Adrenal gland (tissue), 9 donors: ENCODE measurements at regions not wholly inside any gene's neighbourhood (a gene's known extent, or its start where the extent isn't known, plus 50 kb on each side); places are given as distances from the start of the nearest gene placed in this dataset.

Experiments
- DNase-seq, 7 donors: peaks; one replicate each; pipeline ENCODE4 v3.0.0-alpha.2; 2019 to 2020
- H3K27ac ChIP-seq, 5 donors: fragments of 200-600 bp; sonication (generic) in 4 of 5; 1 replicate in 3 of 5; 2 replicates in 2 of 5; pipeline versions ENCODE4 v1.5.1 to v1.8.0; 2016 to 2020; ENCODE audit warnings: mild to moderate bottlenecking in 1 of 5
- H3K27me3 ChIP-seq: fragments of 200-600 bp; 2 replicates; pipeline ENCODE4 v1.8.0; 2021
- H3K36me3 ChIP-seq, 2 donors: fragments of 200-600 bp; replicated peaks in 1 of 2; 1 replicate in 1 of 2; 2 replicates in 1 of 2; pipeline versions ENCODE4 v1.5.1 to v1.8.0; 2018 to 2022
- H3K4me1 ChIP-seq, 2 donors: fragments of 200-600 bp; replicated peaks in 1 of 2; 1 replicate in 1 of 2; 2 replicates in 1 of 2; pipeline versions ENCODE4 v1.5.1 to v1.8.0; 2018 to 2021
- H3K4me3 ChIP-seq, 4 donors: fragments of 200-600 bp; sonication (generic) in 3 of 4; one replicate each; pipeline ENCODE4 v1.5.1; 2016 to 2018
- H3K9me3 ChIP-seq, 3 donors: fragments of 200-600 bp; sonication (generic) in 1 of 3; replicated peaks in 1 of 3; 1 replicate in 2 of 3; 2 replicates in 1 of 3; pipeline versions ENCODE4 v1.5.1 to v1.8.0; 2016 to 2021
- POLR2A ChIP-seq, 2 donors: fragments of 450-650 bp; IDR thresholded peaks; one replicate each; pipeline ENCODE4 v1.6.1; 2017; ENCODE audit warnings: antibody characterized with exemption in 2 of 2, mild to moderate bottlenecking in 2 of 2, moderate library complexity in 1 of 2
- WGBS, 4 donors: extraction: QIAGEN DNeasy Blood & Tissue Kit in 2 of 4; methylation state at CpG; one replicate each; pipeline versions ENCODE4 v1.1.5 to v1.1.7; 2013 to 2017; 5-methylcytosine and 5-hydroxymethylcytosine counted together
- intact Hi-C, 2 donors: fragments of 100-400 bp; cut with DNase I; formaldehyde crosslinking; loops; one replicate each; pipeline versions ENCODE4 v1.14.1 to v1.15.0; 2022 to 2023
- TF ChIP-seq, protein P1 (sequence below), 6 experiments: fragments of 450-650 bp in 4 of 6; fragments of 200-600 bp in 2 of 6; sonication (generic) in 1 of 6; IDR thresholded peaks; 1 replicate in 5 of 6; 2 replicates in 1 of 6; pipeline versions ENCODE4 v1.5.1 to v1.8.0; 2016 to 2021; ENCODE audit warnings: antibody characterized with exemption in 6 of 6, mild to moderate bottlenecking in 2 of 6, moderate library complexity in 1 of 6
- donor health status: healthy with polysubstance abuse.
- donor health status: Bipolar disorder and iron deficiency.
- donor health status: DM: yes; HTN: yes; CAD: no.
- donor health status: DM: no; HTN: no; CAD: no.
- donor health status: DM: no; HTN: no; CAD: no.

DNA sequence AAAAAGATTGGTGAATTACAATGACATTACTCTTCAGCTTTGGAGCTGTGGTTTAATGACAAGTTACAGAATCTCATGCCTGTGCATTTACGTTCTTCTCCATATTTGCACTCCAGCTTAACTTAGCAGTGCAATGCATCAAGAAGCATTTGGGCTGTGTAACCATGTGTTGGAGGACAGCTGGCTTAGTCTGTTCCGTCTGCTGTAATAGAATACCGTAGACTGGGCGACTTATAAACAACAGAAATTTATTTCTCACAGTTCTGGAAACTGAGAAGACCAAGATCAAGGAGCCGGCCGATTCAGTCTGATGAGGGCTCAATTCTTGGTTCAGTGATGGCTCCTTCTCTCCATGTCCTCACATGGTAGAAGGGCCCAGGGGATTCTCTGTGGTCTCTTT, 943.5 kb downstream of the BCL11B start:
- no peaks in the 10 kb centered on the region for H3K4me1 ChIP-seq
- no peaks in the 10 kb centered on the region for H3K27me3 ChIP-seq
- DNase-seq = no peak
- no peak overlapping the region for H3K27ac ChIP-seq
- TF ChIP-seq POLR2A (IDR thresholded peaks at IDR 0.05) = no peak
- TF ChIP-seq, protein P1, sequence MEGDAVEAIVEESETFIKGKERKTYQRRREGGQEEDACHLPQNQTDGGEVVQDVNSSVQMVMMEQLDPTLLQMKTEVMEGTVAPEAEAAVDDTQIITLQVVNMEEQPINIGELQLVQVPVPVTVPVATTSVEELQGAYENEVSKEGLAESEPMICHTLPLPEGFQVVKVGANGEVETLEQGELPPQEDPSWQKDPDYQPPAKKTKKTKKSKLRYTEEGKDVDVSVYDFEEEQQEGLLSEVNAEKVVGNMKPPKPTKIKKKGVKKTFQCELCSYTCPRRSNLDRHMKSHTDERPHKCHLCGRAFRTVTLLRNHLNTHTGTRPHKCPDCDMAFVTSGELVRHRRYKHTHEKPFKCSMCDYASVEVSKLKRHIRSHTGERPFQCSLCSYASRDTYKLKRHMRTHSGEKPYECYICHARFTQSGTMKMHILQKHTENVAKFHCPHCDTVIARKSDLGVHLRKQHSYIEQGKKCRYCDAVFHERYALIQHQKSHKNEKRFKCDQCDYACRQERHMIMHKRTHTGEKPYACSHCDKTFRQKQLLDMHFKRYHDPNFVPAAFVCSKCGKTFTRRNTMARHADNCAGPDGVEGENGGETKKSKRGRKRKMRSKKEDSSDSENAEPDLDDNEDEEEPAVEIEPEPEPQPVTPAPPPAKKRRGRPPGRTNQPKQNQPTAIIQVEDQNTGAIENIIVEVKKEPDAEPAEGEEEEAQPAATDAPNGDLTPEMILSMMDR (IDR thresholded peaks at IDR 0.05) = no peak
- WGBS, 4 donors = 77 to 90% (median 85%) methylated on average over 6 of the region's 6 CpGs
- no peaks in the 10 kb centered on the region for H3K9me3 ChIP-seq
- no peaks in the 10 kb centered on the region for H3K36me3 ChIP-seq
- intact Hi-C loops = no loop called here
- H3K4me3 ChIP-seq = no peak overlapping the region

DNA sequence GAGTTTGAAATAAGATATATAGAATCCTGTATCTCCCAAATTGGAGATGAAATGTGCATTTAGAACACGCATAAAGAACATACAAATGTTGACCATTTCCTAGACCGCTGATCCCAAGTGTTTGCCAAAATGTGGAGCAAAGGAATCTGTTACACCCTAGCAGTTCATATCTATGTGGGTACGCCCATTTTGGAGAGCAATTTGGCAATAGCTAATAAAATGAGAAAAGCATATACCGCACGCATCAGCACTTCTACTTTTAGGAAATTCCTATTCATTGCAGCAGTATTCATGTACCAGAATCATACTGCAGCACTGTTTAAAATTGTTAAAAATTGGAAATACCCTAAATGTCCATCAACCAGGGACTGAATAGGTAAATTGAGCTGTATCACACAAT, 937.8 kb downstream of the BCL11B start:
- no peak overlapping the region for H3K4me3 ChIP-seq
- no peak overlapping the region for H3K27ac ChIP-seq
- H3K4me1 ChIP-seq = no peaks in the 10 kb centered on the region
- whole genome bisulfite sequencing, 4 donors = 83 to 86% (median 85%) methylated on average over 5 of the region's 5 CpGs
- H3K27me3 ChIP-seq = no peaks in the 10 kb centered on the region
- TF ChIP-seq, protein P1 (IDR thresholded peaks at IDR 0.05) = no peak
- TF ChIP-seq POLR2A (IDR thresholded peaks at IDR 0.05) = no peak
- H3K9me3 ChIP-seq = no peaks in the 10 kb centered on the region
- H3K36me3 ChIP-seq = no peaks in the 10 kb centered on the region
- no peak for DNase-seq
- intact Hi-C loops = no loop called here

DNA sequence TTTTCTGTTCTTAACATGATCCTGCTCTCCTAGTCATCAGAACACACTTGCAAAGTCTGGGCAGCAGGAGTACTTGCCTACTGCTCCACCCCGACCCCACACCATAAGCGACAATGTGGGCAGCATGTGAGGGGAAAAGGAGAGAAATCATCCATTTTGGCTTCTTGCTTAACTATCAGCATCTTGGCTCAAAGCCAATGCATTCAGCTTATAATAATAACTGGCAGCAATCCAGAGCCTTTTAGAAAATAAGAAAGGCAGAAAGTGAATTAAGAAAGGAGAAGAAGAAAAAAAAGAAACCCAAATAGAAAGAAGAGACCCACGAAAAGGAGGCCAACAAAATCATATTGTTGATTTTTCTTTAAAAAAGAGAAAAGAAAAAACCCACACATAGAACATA, 930.8 kb downstream of the BCL11B start:
- no peak for DNase-seq
- Histone ChIP-seq H3K9me3 (no peaks in the 10 kb centered on the region), H3K27me3 (no peaks in the 10 kb centered on the region), H3K27ac (no peak overlapping the region), H3K4me3 (no peak overlapping the region), H3K36me3 (no peaks in the 10 kb centered on the region), H3K4me1 (no peaks in the 10 kb centered on the region)
- 52 to 73% (median 65%) methylated on average over 3 of the region's 3 CpGs for WGBS, 4 donors
- intact Hi-C loops = no loop called here
- TF ChIP-seq, protein P1 (IDR thresholded peaks at IDR 0.05) = no peak
- no peak for TF ChIP-seq POLR2A (IDR thresholded peaks at IDR 0.05)

DNA sequence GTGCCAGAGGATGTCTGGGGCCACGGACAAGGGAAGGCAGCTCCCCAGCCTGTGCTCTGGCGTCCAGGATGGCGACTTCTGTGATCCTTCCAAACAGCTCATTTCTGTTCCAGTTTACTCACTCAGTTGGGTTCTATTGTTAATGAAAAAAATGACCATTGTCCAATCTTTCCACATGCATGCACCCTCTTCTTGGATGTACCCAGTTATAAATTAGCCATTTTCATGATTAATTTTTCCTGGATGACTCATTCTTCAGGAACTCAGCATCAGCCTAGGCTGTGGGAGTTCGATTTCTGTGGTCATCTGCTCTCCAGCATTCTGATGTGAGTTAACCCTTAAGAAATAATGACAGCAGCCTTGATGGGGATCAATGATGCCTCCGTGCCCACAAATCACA, 926.8 kb downstream of the BCL11B start:
- intact Hi-C loops = no loop called here
- DNase-seq = no peak
- no peak for TF ChIP-seq POLR2A (IDR thresholded peaks at IDR 0.05)
- TF ChIP-seq, protein P1 (IDR thresholded peaks at IDR 0.05) = no peak
- Histone ChIP-seq H3K4me3 (no peak overlapping the region), H3K36me3 (no peaks in the 10 kb centered on the region), H3K9me3 (no peaks in the 10 kb centered on the region), H3K4me1 (no peaks in the 10 kb centered on the region), H3K27ac (no peak overlapping the region), H3K27me3 (no peaks in the 10 kb centered on the region)
- 47 to 58% (median 54%) methylated on average over 5 of the region's 5 CpGs for WGBS, 4 donors
